ENCODE measurements at regions not wholly inside any gene's neighbourhood (a gene's known extent, or its start where the extent isn't known, plus 50 kb on each side); places are given as distances from the start of the nearest gene placed in this dataset.

- in situ Hi-C loops (cut with MboI; ENCODE audit: low pct_unique_long_range_greater_than_20kb, low sequenced_read_pairs, unreplicated experiment): no loop called here
- TF ChIP-seq CTCF (IDR thresholded peaks at IDR 0.05; ENCODE audit: extremely low read depth, insufficient read depth, missing control alignments): no peak
- no peak for DNase-seq (ENCODE audit: low spot score)
Measured at GRCh38 chr15:93882779-93883178, 348.6 kb upstream of the MCTP2 start.

GRCh38 chr15:93882141-93882540, 349.2 kb upstream of the MCTP2 start:
- no peak for DNase-seq (ENCODE audit: low spot score)
- TF ChIP-seq CTCF (IDR thresholded peaks at IDR 0.05; ENCODE audit: extremely low read depth, insufficient read depth, missing control alignments): no peak
- in situ Hi-C loops (cut with MboI; ENCODE audit: low pct_unique_long_range_greater_than_20kb, low sequenced_read_pairs, unreplicated experiment): no loop called here

- no peak for TF ChIP-seq CTCF (IDR thresholded peaks at IDR 0.05; ENCODE audit: extremely low read depth, insufficient read depth, missing control alignments)
- in situ Hi-C loops (cut with MboI; ENCODE audit: low pct_unique_long_range_greater_than_20kb, low sequenced_read_pairs, unreplicated experiment): no loop called here
- no peak for DNase-seq (ENCODE audit: low spot score)
Measured at GRCh38 chr15:93881310-93881709, 350.1 kb upstream of the MCTP2 start.

GRCh38 chr15:93880358-93880757, 351.0 kb upstream of the MCTP2 start:
- TF ChIP-seq CTCF (IDR thresholded peaks at IDR 0.05; ENCODE audit: extremely low read depth, insufficient read depth, missing control alignments): no peak

GRCh38 chr15:93870583-93870982, 360.8 kb upstream of the MCTP2 start:
- DNase-seq (ENCODE audit: low spot score): no peak
- in situ Hi-C loops (cut with MboI; ENCODE audit: low pct_unique_long_range_greater_than_20kb, low sequenced_read_pairs, unreplicated experiment): no loop called here
- no peak for TF ChIP-seq CTCF (IDR thresholded peaks at IDR 0.05; ENCODE audit: extremely low read depth, insufficient read depth, missing control alignments)

More at GRCh38 chr15:93880358-93880757, 351.0 kb upstream of the MCTP2 start:
- DNase-seq (ENCODE audit: low spot score): no peak
- in situ Hi-C loops (cut with MboI; ENCODE audit: low pct_unique_long_range_greater_than_20kb, low sequenced_read_pairs, unreplicated experiment): no loop called here

GRCh38 chr15:93866948-93867347, 364.4 kb upstream of the MCTP2 start:
- no peak for DNase-seq (ENCODE audit: low spot score)
- no peak for TF ChIP-seq CTCF (IDR thresholded peaks at IDR 0.05; ENCODE audit: extremely low read depth, insufficient read depth, missing control alignments)
- in situ Hi-C loops (cut with MboI; ENCODE audit: low pct_unique_long_range_greater_than_20kb, low sequenced_read_pairs, unreplicated experiment): no loop called here

GRCh38 chr15:93866476-93866875, 364.9 kb upstream of the MCTP2 start:
- in situ Hi-C loops (cut with MboI; ENCODE audit: low pct_unique_long_range_greater_than_20kb, low sequenced_read_pairs, unreplicated experiment): no loop called here
- no peak for TF ChIP-seq CTCF (IDR thresholded peaks at IDR 0.05; ENCODE audit: extremely low read depth, insufficient read depth, missing control alignments)
- no peak for DNase-seq (ENCODE audit: low spot score)

Measured in GM13977 (cell line).